H1 (cell line): ENCODE measurements at regions not wholly inside any gene's neighbourhood (a gene's known extent, or its start where the extent isn't known, plus 50 kb on each side); places are given as distances from the start of the nearest gene placed in this dataset.

Experiments used
- CTCF ChIA-PET: fragments of 300-600 bp; sonication (Branson Sonifier 250); formaldehyde crosslinking; loops from one replicate; lab custom pipeline; 2021; ENCODE audit not compliant: partially characterized antibody; lab: Charles Lee
- POLR2A ChIA-PET: fragments of 300-600 bp; sonication (Branson Sonifier 250); formaldehyde crosslinking; loops from one replicate; lab custom pipeline; 2021; ENCODE audit warnings: inconsistent platforms; ENCODE audit not compliant: partially characterized antibody; lab: Charles Lee
- DNase-seq, 2 experiments: peaks; one replicate each; pipeline versions ENCODE4 v3.0.0 to v3.0.0-alpha.2; 2010 to 2022; ENCODE audit warnings: low spot score in 2 of 2, low read depth in 1 of 2, mixed read lengths in 1 of 2
- FAIRE-seq: peaks from 2 replicates; lab custom pipeline; 2011; peaks lifted over from hg19 to GRCh38; lab: Jason Lieb, UNC
- H2AFZ ChIP-seq: 2 replicates; pipeline ENCODE4 v1.8.1; 2012; ENCODE audit warnings: low read length, inconsistent platforms
- H2AK5ac ChIP-seq: 2 replicates; pipeline ENCODE4 v1.6.1; 2013; ENCODE audit warnings: low read depth, low read length
- H2BK120ac ChIP-seq: replicated peaks from 2 replicates; pipeline ENCODE3; 2013; ENCODE audit warnings: low read depth, low read length, inconsistent platforms
- H2BK12ac ChIP-seq: 2 replicates; pipeline ENCODE4 v1.6.1; 2013; ENCODE audit warnings: low read depth, low read length
- H2BK15ac ChIP-seq: 2 replicates; pipeline ENCODE4 v1.6.1; 2013; ENCODE audit warnings: low read length
- H2BK20ac ChIP-seq: 2 replicates; pipeline ENCODE4 v1.6.1; 2013; ENCODE audit warnings: low read length
- H2BK5ac ChIP-seq: 2 replicates; pipeline ENCODE4 v1.6.1; 2013; ENCODE audit warnings: low read depth, low read length
- H3K14ac ChIP-seq: 2 replicates; pipeline ENCODE4 v1.6.1; 2013; ENCODE audit warnings: inconsistent platforms; ENCODE audit not compliant: insufficient read length
- H3K18ac ChIP-seq: 2 replicates; pipeline ENCODE4 v1.6.1; 2013; ENCODE audit warnings: low read length; ENCODE audit errors: extremely low read depth
- H3K23ac ChIP-seq: 2 replicates; pipeline ENCODE4 v1.6.1; 2013; ENCODE audit warnings: inconsistent platforms; ENCODE audit not compliant: insufficient read length
- H3K23me2 ChIP-seq: 2 replicates; pipeline ENCODE4 v1.6.1; 2013; ENCODE audit warnings: low read depth, low read length
- H3K27ac ChIP-seq: 2 replicates; pipeline ENCODE4 v1.6.1; 2011; ENCODE audit warnings: low read depth, low read length, inconsistent platforms
- H3K27me3 ChIP-seq, 4 experiments: replicated peaks in 1 of 4; 1 replicate in 1 of 4; 2 replicates in 3 of 4; pipeline versions ENCODE4 v1.6.1 to v1.8.1; 2011 to 2013; ENCODE audit warnings: low read length in 3 of 4, mild to moderate bottlenecking in 3 of 4, inconsistent platforms in 2 of 4, mixed read lengths in 2 of 4, moderate library complexity in 1 of 4; ENCODE audit not compliant: control insufficient read depth in 3 of 4, insufficient read depth in 3 of 4; ENCODE audit errors: extremely low read depth in 1 of 4
- H3K36me3 ChIP-seq, 4 experiments: 2 replicates each; pipeline versions ENCODE4 v1.6.1 to v1.8.1; 2011 to 2013; ENCODE audit warnings: mild to moderate bottlenecking in 4 of 4, low read length in 3 of 4, moderate library complexity in 2 of 4, control low read depth in 1 of 4, inconsistent platforms in 1 of 4; ENCODE audit not compliant: insufficient read depth in 4 of 4, control insufficient read depth in 2 of 4
- H3K4ac ChIP-seq: replicated peaks from 2 replicates; pipeline ENCODE3; 2013; ENCODE audit warnings: low read length, low read depth, mixed read lengths, inconsistent platforms; ENCODE audit not compliant: insufficient read length
- H3K4me1 ChIP-seq, 4 experiments: replicated peaks in 1 of 4; 1 replicate in 1 of 4; 2 replicates in 3 of 4; pipeline versions ENCODE4 v1.6.1 to v1.8.1; 2011 to 2013; ENCODE audit warnings: low read length in 3 of 4, inconsistent platforms in 2 of 4, mixed read lengths in 1 of 4; ENCODE audit not compliant: insufficient read depth in 4 of 4, control insufficient read depth in 3 of 4
- H3K4me2 ChIP-seq, 2 experiments: 2 replicates each; pipeline versions ENCODE4 v1.6.1 to v1.8.1; 2011 to 2013; ENCODE audit warnings: low read depth in 2 of 2, low read length in 2 of 2, control low read depth in 1 of 2, inconsistent platforms in 1 of 2, mild to moderate bottlenecking in 1 of 2; ENCODE audit not compliant: insufficient read depth in 1 of 2
- H3K4me3 ChIP-seq, 4 experiments: fragments of 200-600, 300-600 bp in 1 of 4; sonication (generic), shearing (Covaris generic), sonication (Bioruptor Twin) in 1 of 4; 2 replicates each; pipeline versions ENCODE4 v1.5.1 to v1.8.1; 2011 to 2016; ENCODE audit warnings: low read length in 4 of 4, low read depth in 3 of 4, control low read depth in 2 of 4, inconsistent platforms in 2 of 4, mild to moderate bottlenecking in 2 of 4, mixed read lengths in 1 of 4, moderate library complexity in 1 of 4; ENCODE audit not compliant: insufficient read depth in 2 of 4; ENCODE audit errors: extremely low read depth in 1 of 4
- H3K56ac ChIP-seq: replicated peaks from 2 replicates; pipeline ENCODE3; 2013; ENCODE audit warnings: low read depth, mild to moderate bottlenecking, mixed read lengths, low read length, inconsistent platforms; ENCODE audit not compliant: insufficient read length
- H3K79me1 ChIP-seq: 2 replicates; pipeline ENCODE4 v1.6.1; 2013; ENCODE audit warnings: low read depth, low read length, control low read depth
- H3K79me2 ChIP-seq, 2 experiments: 2 replicates each; pipeline versions ENCODE4 v1.6.1 to v1.8.1; 2012 to 2013; ENCODE audit warnings: low read length in 2 of 2, mild to moderate bottlenecking in 2 of 2, inconsistent platforms in 1 of 2; ENCODE audit not compliant: insufficient read depth in 2 of 2, control insufficient read depth in 1 of 2
- H3K9ac ChIP-seq, 4 experiments: replicated peaks in 1 of 4; 1 replicate in 1 of 4; 2 replicates in 3 of 4; pipeline versions ENCODE4 v1.6.1 to v1.8.1; 2011 to 2013; ENCODE audit warnings: low read depth in 3 of 4, low read length in 3 of 4, control low read depth in 2 of 4, mild to moderate bottlenecking in 2 of 4, moderate library complexity in 2 of 4, inconsistent platforms in 1 of 4; ENCODE audit errors: extremely low read depth in 1 of 4
- H3K9me3 ChIP-seq, 2 experiments: 2 replicates each; pipeline versions ENCODE4 v1.6.1 to v1.8.1; 2012 to 2013; ENCODE audit warnings: mild to moderate bottlenecking in 2 of 2, moderate library complexity in 2 of 2, control low read depth in 1 of 2, inconsistent platforms in 1 of 2, low read depth in 1 of 2, low read length in 1 of 2, mixed read lengths in 1 of 2; ENCODE audit not compliant: insufficient read depth in 2 of 2
- H4K20me1 ChIP-seq, 2 experiments: replicated peaks in 1 of 2; 2 replicates each; pipeline versions ENCODE3 to v1.8.1; 2011 to 2013; ENCODE audit warnings: inconsistent platforms in 2 of 2, low read length in 2 of 2, mild to moderate bottlenecking in 1 of 2; ENCODE audit not compliant: insufficient read depth in 2 of 2, control insufficient read depth in 1 of 2
- H4K5ac ChIP-seq: 2 replicates; pipeline ENCODE4 v1.6.1; 2013; ENCODE audit warnings: low read length, low read depth, mixed read lengths, inconsistent platforms; ENCODE audit not compliant: insufficient read length
- H4K8ac ChIP-seq: 2 replicates; pipeline ENCODE4 v1.8.0; 2013; ENCODE audit warnings: mild to moderate bottlenecking, moderate library complexity, low read length, inconsistent platforms; ENCODE audit not compliant: insufficient read depth; ENCODE audit errors: extremely low read depth
- H4K91ac ChIP-seq: replicated peaks from 2 replicates; pipeline ENCODE3; 2013; ENCODE audit warnings: low read length, mixed read lengths, inconsistent platforms; ENCODE audit not compliant: insufficient read length
- CTCF ChIP-seq, 3 experiments: IDR thresholded peaks; 1 replicate in 2 of 3; 2 replicates in 1 of 3; pipeline versions ENCODE4 v1.5.1 to v1.6.1; 2011; ENCODE audit warnings: low read length in 3 of 3, mild to moderate bottlenecking in 3 of 3, inconsistent platforms in 2 of 3, low read depth in 1 of 3, moderate library complexity in 1 of 3; ENCODE audit not compliant: insufficient read depth in 1 of 3; ENCODE audit errors: control extremely low read depth in 1 of 3
- FOSL1 ChIP-seq: IDR thresholded peaks from 2 replicates; pipeline ENCODE4 v1.6.1; 2011; ENCODE audit warnings: mild to moderate bottlenecking, low read depth, low read length, moderate library complexity; ENCODE audit not compliant: insufficient read depth
- JUN ChIP-seq: IDR thresholded peaks from 2 replicates; pipeline ENCODE4 v1.6.1; 2011; ENCODE audit warnings: low read depth, mild to moderate bottlenecking, improper control_type of control experiment, low read length
- MAFK ChIP-seq: IDR thresholded peaks from 2 replicates; pipeline ENCODE4 v1.6.1; 2012; ENCODE audit warnings: low read depth, mild to moderate bottlenecking, improper control_type of control experiment, low read length
- MAX ChIP-seq: IDR thresholded peaks from 2 replicates; pipeline ENCODE4 v1.6.1; 2012; ENCODE audit warnings: inconsistent platforms
- RFX5 ChIP-seq: IDR thresholded peaks from 2 replicates; pipeline ENCODE4 v1.6.1; 2011; ENCODE audit warnings: low read depth, low read length, improper control_type of control experiment, borderline replicate concordance
- SIRT6 ChIP-seq: IDR thresholded peaks from one replicate; pipeline ENCODE4 v1.7.1; 2012; ENCODE audit warnings: low read length, inconsistent platforms
- SP2 ChIP-seq: IDR thresholded peaks from 2 replicates; pipeline ENCODE4 v1.6.1; 2012; ENCODE audit warnings: mild to moderate bottlenecking, low read length, inconsistent platforms
- YY1 ChIP-seq: IDR thresholded peaks from 2 replicates; pipeline ENCODE4 v1.6.1; 2011; ENCODE audit warnings: low read depth, mild to moderate bottlenecking, low read length
- WGBS, 2 experiments: shearing (Covaris generic) in 1 of 2; methylation state at CpG; one replicate each; pipeline versions ENCODE4 v1.1.6 to v1.1.7; 2013 to 2015; ENCODE audit warnings: low lambda C conversion rate in 2 of 2, mixed read lengths in 2 of 2, inconsistent platforms in 1 of 2, low coverage in 1 of 2, missing lambda C conversion rate in 1 of 2; ENCODE audit not compliant: insufficient replicate concordance in 2 of 2, insufficient coverage in 1 of 2, insufficient read length in 1 of 2; ENCODE audit errors: extremely low coverage in 1 of 2, missing lambda C conversion rate in 1 of 2; 5-methylcytosine and 5-hydroxymethylcytosine counted together

DNA sequence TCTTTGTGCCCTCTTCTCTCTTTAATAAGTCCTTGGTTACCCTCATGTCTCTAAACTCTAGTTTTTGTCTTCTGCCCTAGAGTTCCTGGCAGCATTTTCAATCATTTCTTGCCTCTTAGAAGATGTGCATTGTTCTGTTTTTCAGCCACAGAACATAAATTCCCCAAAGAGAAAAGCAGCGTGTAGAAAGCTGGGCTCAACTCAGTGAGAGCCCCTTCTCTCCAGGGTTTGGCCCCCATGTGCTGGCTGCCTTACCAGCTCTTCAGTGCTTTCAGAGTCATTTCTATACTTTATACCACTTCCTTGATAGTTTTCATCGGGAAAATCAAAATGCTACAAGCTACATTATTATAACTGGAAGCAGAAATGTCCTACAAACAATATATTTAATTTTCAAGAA, 369.1 kb upstream of the GRM7 start:
- Histone ChIP-seq H3K79me1 (no peaks in the 10 kb centered on the region), H3K4me1 (no peaks in the 10 kb centered on the region), H3K27ac (no peak overlapping the region), H3K23ac (no peak overlapping the region), H3K18ac (no peak overlapping the region), H3K27me3 (no peaks in the 10 kb centered on the region), H2AK5ac (no peak overlapping the region), H4K20me1 (no peaks in the 10 kb centered on the region), H2BK20ac (no peak overlapping the region), H4K8ac (no peak overlapping the region), H4K5ac (no peak overlapping the region), H3K9me3 (no peaks in the 10 kb centered on the region), H2BK5ac (no peak overlapping the region), H3K36me3 (no peaks in the 10 kb centered on the region), H4K91ac (no peak overlapping the region), H2BK15ac (no peak overlapping the region), H2BK12ac (no peak overlapping the region), H3K9ac (peak overlapping the region in 1 of 4 experiments; percentile 34; a peak in 1 of 7 replicates), H3K79me2 (no peaks in the 10 kb centered on the region), H3K4ac (no peak overlapping the region), H3K4me3 (no peak overlapping the region; a peak in 1 of 8 replicates), H3K23me2 (no peaks in the 10 kb centered on the region; the same call in 1 of the 2 replicates), H3K56ac (no peak overlapping the region), H3K4me2 (no peak overlapping the region), H2AFZ (no peak overlapping the region), H3K14ac (no peak overlapping the region), H2BK120ac (no peak overlapping the region)
- 97% methylated on average over 2 of the region's 2 CpGs; no CpG with 5 or more reads in 1 of the 2 experiments for WGBS, 2 experiments
- POLR2A ChIA-PET: no interaction called here
- TF ChIP-seq MAFK (no peak), YY1 (no peak), SP2 (no peak), FOSL1 (no peak), CTCF (IDR thresholded peaks at IDR 0.05; ENCODE audit: control extremely low read depth in 1 of 3, insufficient read depth in 1 of 3, low read depth in 1 of 3, low read length in 3 of 3) (no peak), RFX5 (no peak), JUN (no peak), SIRT6 (no peak), MAX (no peak)
- FAIRE-seq (no peak), DNase-seq (no peak)
- CTCF ChIA-PET: no interaction called here
